ENCODE measurements at regions not wholly inside any gene's neighbourhood (a gene's known extent, or its start where the extent isn't known, plus 50 kb on each side); places are given as distances from the start of the nearest gene placed in this dataset.

- TF ChIP-seq, protein P1, sequence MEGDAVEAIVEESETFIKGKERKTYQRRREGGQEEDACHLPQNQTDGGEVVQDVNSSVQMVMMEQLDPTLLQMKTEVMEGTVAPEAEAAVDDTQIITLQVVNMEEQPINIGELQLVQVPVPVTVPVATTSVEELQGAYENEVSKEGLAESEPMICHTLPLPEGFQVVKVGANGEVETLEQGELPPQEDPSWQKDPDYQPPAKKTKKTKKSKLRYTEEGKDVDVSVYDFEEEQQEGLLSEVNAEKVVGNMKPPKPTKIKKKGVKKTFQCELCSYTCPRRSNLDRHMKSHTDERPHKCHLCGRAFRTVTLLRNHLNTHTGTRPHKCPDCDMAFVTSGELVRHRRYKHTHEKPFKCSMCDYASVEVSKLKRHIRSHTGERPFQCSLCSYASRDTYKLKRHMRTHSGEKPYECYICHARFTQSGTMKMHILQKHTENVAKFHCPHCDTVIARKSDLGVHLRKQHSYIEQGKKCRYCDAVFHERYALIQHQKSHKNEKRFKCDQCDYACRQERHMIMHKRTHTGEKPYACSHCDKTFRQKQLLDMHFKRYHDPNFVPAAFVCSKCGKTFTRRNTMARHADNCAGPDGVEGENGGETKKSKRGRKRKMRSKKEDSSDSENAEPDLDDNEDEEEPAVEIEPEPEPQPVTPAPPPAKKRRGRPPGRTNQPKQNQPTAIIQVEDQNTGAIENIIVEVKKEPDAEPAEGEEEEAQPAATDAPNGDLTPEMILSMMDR (IDR thresholded peaks at IDR 0.05; ENCODE audit: insufficient read depth, low read depth, low read length), result no peak
- no peak for TF ChIP-seq EZH2 (IDR thresholded peaks at IDR 0.05; ENCODE audit: insufficient read depth, low read length)
These were observed 118.4 kb downstream of the TSN start for GRCh38 chr2:121873864-121874263.
